Omental fat pad (tissue), 3 donors: ENCODE measurements at regions not wholly inside any gene's neighbourhood (a gene's known extent, or its start where the extent isn't known, plus 50 kb on each side); places are given as distances from the start of the nearest gene placed in this dataset.

Experiments used
- ATAC-seq: fragments of 150-250 bp; one replicate; pipeline ENCODE4 v1.9.1; 2016; ENCODE audit warnings: mild to moderate bottlenecking, moderate library complexity; ENCODE audit not compliant: low FRiP score
- DNase-seq: peaks from one replicate; pipeline ENCODE4 v3.0.0-alpha.2; 2019; ENCODE audit warnings: low spot score
- CTCF ChIP-seq, 3 donors: fragments of 450-650 bp; IDR thresholded peaks; one replicate each; pipeline ENCODE4 v1.5.1; 2016 to 2017; ENCODE audit warnings: antibody characterized with exemption in 3 of 3, mild to moderate bottlenecking in 3 of 3, moderate library complexity in 2 of 3

DNA sequence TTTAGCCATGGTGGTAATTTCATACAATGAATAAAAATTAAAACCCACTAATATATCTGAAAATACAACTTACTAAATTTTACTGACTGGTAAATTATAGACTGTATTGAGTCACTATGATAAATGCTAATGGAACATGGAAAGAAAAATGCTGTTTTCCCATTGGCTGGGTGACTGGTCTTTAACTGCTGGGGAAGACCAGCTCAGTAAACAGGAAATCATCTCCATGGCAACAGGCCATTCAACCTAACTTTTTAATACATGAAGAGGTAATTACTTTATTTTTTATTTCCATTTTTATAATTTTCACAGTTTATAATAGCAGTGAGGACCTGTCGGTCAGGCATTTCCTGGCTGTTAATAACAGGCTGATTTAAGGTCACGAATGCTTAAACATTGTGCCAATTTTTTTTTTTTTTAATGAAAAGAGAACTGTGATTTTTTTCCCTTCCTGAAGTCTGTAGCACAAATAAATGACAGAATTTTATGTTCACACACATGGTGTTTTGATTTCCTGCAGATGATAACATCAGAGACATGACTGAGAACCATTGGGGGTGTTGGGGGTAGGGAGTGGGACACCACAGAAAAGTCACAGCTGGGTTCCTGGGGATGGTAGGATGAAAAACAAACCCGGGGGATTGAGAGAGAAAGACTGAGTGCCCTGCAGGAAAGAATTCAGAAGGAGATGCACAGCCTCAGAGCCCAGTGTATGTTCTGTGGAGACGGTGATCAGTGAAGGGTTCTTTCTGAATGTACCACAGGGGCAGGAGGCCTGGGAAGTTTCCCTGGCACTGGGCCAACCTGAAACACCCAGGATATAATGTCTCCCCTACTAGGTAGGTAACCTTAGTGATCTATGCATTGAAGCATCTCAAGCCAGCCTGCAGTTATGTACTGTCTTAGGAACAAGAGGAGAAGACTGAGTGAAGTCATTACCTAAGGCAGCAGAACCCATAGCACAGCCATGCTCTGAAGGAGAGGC lies 297.1 kb downstream of the COG6 start:
- ATAC-seq (no peak), DNase-seq (no peak)

GRCh38 chr13:39954476-39954875 lies 299.0 kb downstream of the COG6 start:
- ATAC-seq (no peak), DNase-seq (no peak)
- no peak for TF ChIP-seq CTCF (IDR thresholded peaks at IDR 0.05)

More for the DNA sequence above, 297.1 kb downstream of the COG6 start:
- TF ChIP-seq CTCF (IDR thresholded peaks at IDR 0.05), result no peak

DNA sequence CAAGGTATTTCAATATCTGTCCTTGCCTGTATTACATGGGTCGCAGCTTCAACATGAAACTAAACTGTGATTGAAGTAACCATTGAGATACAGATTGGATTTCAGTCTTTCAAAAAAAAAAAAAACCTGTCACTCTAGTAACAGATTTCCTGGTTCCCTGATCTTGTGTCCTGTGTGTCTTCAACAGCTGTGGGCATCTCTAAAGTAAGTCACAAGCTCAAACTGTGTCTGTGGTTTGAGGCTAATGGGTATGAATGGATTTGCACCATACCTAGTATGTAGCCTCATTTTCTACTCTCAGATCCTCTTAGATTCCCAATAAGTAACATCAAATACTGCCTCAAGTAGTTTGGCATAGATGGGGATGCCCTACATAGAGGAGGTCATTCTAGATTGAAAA lies 300.1 kb downstream of the COG6 start:
- DNase-seq, result no peak
- TF ChIP-seq CTCF (IDR thresholded peaks at IDR 0.05), result no peak
- ATAC-seq, result no peak

DNA sequence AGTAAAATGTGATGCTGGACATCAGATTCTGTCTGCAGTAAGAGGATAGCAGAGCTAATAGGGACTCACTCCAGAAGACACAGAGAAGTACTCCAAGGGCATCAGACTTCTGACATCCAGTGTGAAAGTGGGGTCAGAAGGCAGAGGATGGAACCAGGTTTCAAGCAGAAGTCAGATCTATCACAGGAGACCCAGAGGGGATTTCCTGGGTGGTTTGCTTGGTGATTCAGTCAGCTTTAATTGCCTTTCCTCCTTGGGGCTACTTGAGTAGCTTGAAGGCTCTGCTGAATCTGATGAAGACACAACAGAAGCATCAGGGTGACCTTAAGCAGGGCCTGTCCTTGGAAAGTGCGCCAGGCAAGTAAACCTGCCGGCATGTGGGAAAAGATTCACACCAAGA lies 300.6 kb downstream of the COG6 start:
- no peak for TF ChIP-seq CTCF (IDR thresholded peaks at IDR 0.05)
- ATAC-seq, result no peak
- no peak for DNase-seq

DNA sequence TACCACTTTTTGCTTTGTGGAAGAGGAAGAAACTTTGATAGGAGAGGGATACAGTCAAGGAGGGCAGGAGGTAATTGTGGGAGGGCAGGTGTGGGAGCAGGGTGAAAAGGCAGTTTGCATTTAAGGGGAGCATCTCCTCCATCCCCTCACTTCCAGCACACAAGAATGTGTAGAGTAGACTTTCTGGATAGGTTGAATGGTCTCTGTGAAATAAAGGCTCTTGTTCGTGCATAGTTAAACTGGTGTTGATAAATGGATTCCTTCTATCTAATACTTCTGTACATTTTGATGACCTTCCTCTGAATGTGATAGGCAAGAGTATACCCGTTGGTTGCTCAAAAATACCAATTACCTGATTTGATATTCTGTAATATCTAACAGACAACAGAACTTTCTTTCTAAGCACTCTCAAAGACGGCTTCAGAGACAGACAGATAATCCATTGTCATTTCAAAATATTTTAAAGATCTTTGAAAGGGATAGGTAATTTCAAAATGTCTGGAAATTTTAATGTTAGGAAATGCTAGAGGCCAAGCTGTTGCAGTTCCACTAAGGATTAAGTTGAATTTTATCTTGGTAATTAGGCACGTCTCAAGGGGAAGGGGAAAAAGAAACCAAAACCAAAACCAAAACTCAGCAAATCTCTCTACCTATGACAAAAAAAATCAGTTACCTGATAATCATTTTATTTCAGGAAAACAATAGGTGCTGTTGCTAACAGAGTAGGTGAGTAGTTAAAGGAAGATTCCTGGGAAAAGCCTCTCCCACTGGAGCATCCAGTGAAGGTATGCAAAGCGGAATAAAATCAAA lies 302.6 kb downstream of the COG6 start:
- DNase-seq, result no peak
- ATAC-seq, result no peak
- TF ChIP-seq CTCF (IDR thresholded peaks at IDR 0.05), result no peak

DNA sequence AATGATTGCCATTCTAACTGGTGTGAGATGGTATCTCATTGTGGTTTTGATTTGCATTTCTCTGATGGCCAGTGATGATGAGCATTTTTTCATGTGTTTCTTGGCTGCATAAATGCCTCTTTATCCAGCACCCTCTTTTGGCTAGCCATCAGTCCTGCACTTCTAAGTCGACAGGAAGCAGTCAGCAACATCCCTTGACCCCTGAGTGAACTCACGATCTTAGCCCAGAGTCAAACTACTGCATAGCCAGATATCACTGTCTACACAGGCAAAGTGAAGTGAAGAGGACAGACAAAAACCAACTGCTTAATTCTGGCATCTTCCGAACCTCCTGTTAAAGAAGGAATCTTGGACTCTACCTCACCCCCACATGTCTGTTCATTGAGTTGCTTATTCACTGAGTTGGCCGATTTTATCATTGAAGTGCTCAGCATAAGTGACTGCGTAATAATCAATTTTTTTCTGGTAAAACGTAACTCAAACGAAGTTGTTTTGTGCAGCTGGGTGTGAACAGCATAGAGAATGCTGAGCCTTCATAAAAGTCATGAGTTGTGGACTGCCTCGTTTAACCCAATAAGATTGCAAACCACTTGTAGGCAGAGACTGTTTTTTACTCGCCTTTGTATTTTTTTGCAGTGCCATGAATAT lies 304.2 kb downstream of the COG6 start:
- ATAC-seq, result no peak
- DNase-seq, result no peak

More for the DNA sequence above, 304.2 kb downstream of the COG6 start:
- no peak for TF ChIP-seq CTCF (IDR thresholded peaks at IDR 0.05)
